ENCODE measurements at regions not wholly inside any gene's neighbourhood (a gene's known extent, or its start where the extent isn't known, plus 50 kb on each side); places are given as distances from the start of the nearest gene placed in this dataset.

GRCh38 chr5:115024922-115025321 lies 144.8 kb downstream of the TRIM36 start:
- CTCF ChIA-PET (ENCODE audit: low intra/inter-chr PET ratio): no interaction called here
- H3K79me2 ChIP-seq (ENCODE audit: control insufficient read depth, insufficient read depth, low read length): no peaks in the 10 kb centered on the region
- H3K9ac ChIP-seq (ENCODE audit: insufficient read depth in 1 of 2, low read depth in 2 of 2, low read length in 2 of 2): no peak overlapping the region
- FAIRE-seq (no peak), ATAC-seq (no peak), DNase-seq (ENCODE audit: extremely low read depth in 1 of 4, low spot score in 3 of 4) (no peak)
- POLR2A ChIA-PET: no interaction called here
- BruUV-seq (replicated peaks): no TSS peak
- no peak overlapping the region for H2AFZ ChIP-seq (ENCODE audit: low read depth, low read length)
- TF ChIP-seq ZZZ3 (IDR thresholded peaks at IDR 0.05): no peak
- TF ChIP-seq ZNF699 (CRISPR knock-in tag; IDR thresholded peaks at IDR 0.05; ENCODE audit: insufficient replicate concordance): no peak
- TF ChIP-seq LCOR (CRISPR knock-in tag; IDR thresholded peaks at IDR 0.05): no peak
- no peak for TF ChIP-seq SP2 (IDR thresholded peaks at IDR 0.05; ENCODE audit: extremely low read depth, low read depth, low read length, poor library complexity, severe bottlenecking)
- no peak for TF ChIP-seq CHAMP1 (IDR thresholded peaks at IDR 0.05)
- no peak for TF ChIP-seq ZNF76 (CRISPR knock-in tag; IDR thresholded peaks at IDR 0.05; ENCODE audit: borderline replicate concordance)
- TF ChIP-seq ZNF24 (IDR thresholded peaks at IDR 0.05): no peak
- no peak for TF ChIP-seq ZNF764 (CRISPR knock-in tag; IDR thresholded peaks at IDR 0.05; ENCODE audit: low read depth)
- TF ChIP-seq ZNF253 (CRISPR knock-in tag; conservative IDR thresholded peaks at IDR 0.05): no peak
- no peak for TF ChIP-seq BRF1 (IDR thresholded peaks at IDR 0.05; ENCODE audit: borderline replicate concordance, extremely low read depth, insufficient read length)
- intact Hi-C loops (cut with micrococcal nuclease) (no loop called here), in situ Hi-C loops (cut with MboI) (no loop called here)
- no peaks in the 10 kb centered on the region for H4K20me1 ChIP-seq (replicated peaks; ENCODE audit: control insufficient read depth, insufficient read depth, low read length)
- 0% methylated on average over 1 of the region's 1 CpG for WGBS (ENCODE audit: insufficient coverage, low coverage, missing lambda C conversion rate)
- H3K4me3 ChIP-seq: no peak overlapping the region
- no peaks in the 10 kb centered on the region for H3K36me3 ChIP-seq (ENCODE audit: control insufficient read depth, insufficient read depth, low read length)
- H3K4me1 ChIP-seq (replicated peaks in 1 of 2; ENCODE audit: control insufficient read depth in 2 of 2, insufficient read depth in 2 of 2, low read length in 2 of 2): no peaks in the 10 kb centered on the region
- no peaks in the 10 kb centered on the region for H3K9me3 ChIP-seq (replicated peaks; ENCODE audit: control insufficient read depth, insufficient read depth, low read depth, low read length)
- no peak overlapping the region for H3K4me2 ChIP-seq (ENCODE audit: insufficient read depth, low read length)
- no peaks in the 10 kb centered on the region for H3K27me3 ChIP-seq (ENCODE audit: control insufficient read depth in 2 of 2, insufficient read depth in 2 of 2, low read length in 2 of 2)
- H3K27ac ChIP-seq (ENCODE audit: extremely low read depth, low read depth, low read length): no peak overlapping the region
- H3K9me1 ChIP-seq (ENCODE audit: control insufficient read depth, insufficient read depth, low read length): no peaks in the 10 kb centered on the region

Data from K562 (cell line).